ENCODE measurements at regions not wholly inside any gene's neighbourhood (a gene's known extent, or its start where the extent isn't known, plus 50 kb on each side); places are given as distances from the start of the nearest gene placed in this dataset.
A peak's percentile ranks its signal among the peaks of the same experiment; 100 is the strongest.

GRCh38 chr12:115666168-115666567 lies 611.3 kb downstream of the MED13L start:
- H3K4me3 ChIP-seq = no peak overlapping the region
- no peak overlapping the region for H3K4me2 ChIP-seq
- no peak overlapping the region for H3K27ac ChIP-seq
- no peak overlapping the region for H3K9ac ChIP-seq
- H3K27me3 ChIP-seq = no peaks in the 10 kb centered on the region
- no peaks in the 10 kb centered on the region for H3K36me3 ChIP-seq
- no peak for TF ChIP-seq Cebpa-rat (IDR thresholded peaks at IDR 0.05)
- no peaks in the 10 kb centered on the region for H3K9me3 ChIP-seq (replicated peaks in 1 of 11)
- peaks cover 0 to 3% (median under 1%) of the 10 kb centered on the region in 10 experiments; a peak in 3 of 20 replicates for H3K4me1 ChIP-seq
- no peaks in the 10 kb centered on the region for H4K20me1 ChIP-seq

DNA sequence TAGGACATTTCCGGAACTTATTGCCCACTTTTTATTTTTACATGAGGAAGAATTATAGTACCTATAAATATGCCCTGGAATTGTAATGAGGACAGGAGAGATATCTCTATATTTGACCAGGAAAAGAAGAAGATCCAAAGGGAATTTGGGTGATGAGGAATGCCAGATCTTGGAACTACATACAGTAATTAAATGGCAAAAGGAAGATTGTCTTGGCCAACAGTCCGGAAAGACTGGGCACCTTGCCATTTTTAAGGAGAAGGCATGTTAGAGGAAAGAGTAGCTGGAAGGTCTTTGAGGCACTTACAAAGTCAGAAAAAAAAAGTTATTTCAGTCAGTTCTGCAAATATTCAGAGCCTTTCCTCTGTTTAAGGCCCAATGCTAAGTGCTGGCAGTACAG lies 616.4 kb downstream of the MED13L start:
- no peaks in the 10 kb centered on the region for H3K36me3 ChIP-seq
- no peak for TF ChIP-seq Cebpa-rat (IDR thresholded peaks at IDR 0.05)
- H3K4me1 ChIP-seq = peaks cover 0 to 5% (median 0%) of the 10 kb centered on the region in 10 experiments; a peak in 2 of 20 replicates
- no peak overlapping the region for H3K4me2 ChIP-seq
- no peak overlapping the region for H3K9ac ChIP-seq
- H3K4me3 ChIP-seq = no peak overlapping the region
- H4K20me1 ChIP-seq = no peaks in the 10 kb centered on the region
- H3K9me3 ChIP-seq (replicated peaks in 1 of 11) = 0 out of 22 replicates have a peak, but pooled peaks cover 0 to 4% (median 0%) of the 10 kb centered on the region in 11 experiments
- no peaks in the 10 kb centered on the region for H3K27me3 ChIP-seq
- no peak overlapping the region for H3K27ac ChIP-seq

GRCh38 chr12:115660211-115660805 lies 617.2 kb downstream of the MED13L start:
- Histone ChIP-seq H3K9ac (no peak overlapping the region), H3K4me3 (no peak overlapping the region), H3K4me1 (peaks cover 0 to 5% (median 0%) of the 10 kb centered on the region in 10 experiments; a peak in 2 of 20 replicates), H4K20me1 (no peaks in the 10 kb centered on the region), H3K9me3 (replicated peaks in 1 of 11) (0 out of 22 replicates have a peak, but pooled peaks cover 0 to 4% (median 0%) of the 10 kb centered on the region in 11 experiments), H3K27ac (no peak overlapping the region), H3K36me3 (no peaks in the 10 kb centered on the region), H3K4me2 (peak overlapping the region in 1 of 11 experiments; percentile 17; a peak in 1 of 22 replicates), H3K27me3 (no peaks in the 10 kb centered on the region)
- no peak for TF ChIP-seq Cebpa-rat (IDR thresholded peaks at IDR 0.05)

- H4K20me1 ChIP-seq = no peaks in the 10 kb centered on the region
Measured at GRCh38 chr12:115659422-115659821, 618.1 kb downstream of the MED13L start.

DNA sequence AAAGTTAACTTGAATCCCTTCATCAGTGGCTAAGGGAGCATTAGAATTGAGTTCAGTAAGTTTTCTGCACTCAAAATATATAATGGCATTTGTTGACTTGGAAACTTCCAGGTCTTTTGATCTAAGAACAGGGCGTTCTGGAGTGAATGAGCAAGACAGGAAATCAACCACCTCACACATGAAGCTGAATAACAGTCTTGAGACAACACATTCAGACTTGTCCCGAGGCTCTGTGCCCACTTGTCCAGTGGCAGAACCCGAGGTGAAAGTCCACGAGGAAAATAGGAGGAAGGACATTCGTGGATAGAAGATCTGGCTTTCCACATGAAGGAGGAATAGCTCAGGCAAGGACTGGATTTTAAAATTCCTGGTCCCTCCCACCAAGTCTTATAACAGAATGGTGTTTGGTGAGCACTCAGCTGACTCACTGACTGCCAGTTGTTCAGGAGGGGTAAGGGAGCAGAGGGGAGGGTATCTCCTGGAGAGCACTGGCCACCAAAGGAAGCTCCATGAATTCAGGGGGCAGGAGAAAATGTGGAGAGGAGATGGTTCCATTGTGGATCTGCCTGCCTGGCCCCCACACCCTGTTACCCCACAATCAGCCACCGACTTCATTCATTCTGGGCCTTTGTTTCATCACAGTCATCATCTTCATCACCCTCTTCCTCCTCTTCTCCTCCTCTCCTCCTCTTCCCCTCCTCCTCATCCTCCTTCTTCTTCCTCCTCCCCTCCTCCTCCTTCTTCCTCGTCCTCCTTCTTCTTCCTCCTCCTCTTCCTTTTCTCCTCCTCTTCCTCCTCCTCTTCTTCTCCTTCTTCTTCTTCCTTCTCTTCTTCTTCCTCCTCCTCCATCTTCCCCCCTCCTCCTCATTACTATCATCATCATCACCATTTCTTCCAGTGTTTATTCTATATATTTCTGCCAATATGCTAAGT lies 620.1 kb downstream of the MED13L start:
- H3K36me3 ChIP-seq = no peaks in the 10 kb centered on the region
- H3K4me2 ChIP-seq = no peak overlapping the region
- H3K9me3 ChIP-seq (replicated peaks in 1 of 11) = 0 out of 22 replicates have a peak, but pooled peaks cover 0 to 4% (median 0%) of the 10 kb centered on the region in 11 experiments
- no peak overlapping the region for H3K27ac ChIP-seq
- no peaks in the 10 kb centered on the region for H4K20me1 ChIP-seq
- H3K4me1 ChIP-seq = peaks cover 0 to 6% (median 0%) of the 10 kb centered on the region in 10 experiments; a peak in 1 of 20 replicates
- no peaks in the 10 kb centered on the region for H3K27me3 ChIP-seq
- H3K9ac ChIP-seq = no peak overlapping the region
- H3K4me3 ChIP-seq = no peak overlapping the region
- TF ChIP-seq Cebpa-rat (IDR thresholded peaks at IDR 0.05) = no peak

More at GRCh38 chr12:115659422-115659821, 618.1 kb downstream of the MED13L start:
- Histone ChIP-seq H3K27me3 (no peaks in the 10 kb centered on the region), H3K36me3 (no peaks in the 10 kb centered on the region), H3K9ac (no peak overlapping the region), H3K4me3 (no peak overlapping the region), H3K9me3 (replicated peaks in 1 of 11) (0 out of 22 replicates have a peak, but pooled peaks cover 0 to 4% (median 0%) of the 10 kb centered on the region in 11 experiments), H3K4me2 (no peak overlapping the region), H3K4me1 (peaks cover 0 to 5% (median 0%) of the 10 kb centered on the region in 10 experiments; a peak in 2 of 20 replicates), H3K27ac (no peak overlapping the region)
- no peak for TF ChIP-seq Cebpa-rat (IDR thresholded peaks at IDR 0.05)

- H3K36me3 ChIP-seq = no peaks in the 10 kb centered on the region
- H3K4me3 ChIP-seq = no peak overlapping the region
- H3K9ac ChIP-seq = no peak overlapping the region
- H3K4me1 ChIP-seq = 0 out of 20 replicates have a peak, but pooled peaks cover 0 to 6% (median 0%) of the 10 kb centered on the region in 10 experiments
- TF ChIP-seq Cebpa-rat (IDR thresholded peaks at IDR 0.05) = no peak
- peaks cover 0 to 4% (median 0%) of the 10 kb centered on the region in 11 experiments; a peak in 2 of 22 replicates for H3K9me3 ChIP-seq (replicated peaks in 1 of 11)
- H3K4me2 ChIP-seq = no peak overlapping the region
- no peaks in the 10 kb centered on the region for H4K20me1 ChIP-seq
- H3K27me3 ChIP-seq = no peaks in the 10 kb centered on the region
- no peak overlapping the region for H3K27ac ChIP-seq
Measured at GRCh38 chr12:115650026-115650425, 627.5 kb downstream of the MED13L start.

- H3K27ac ChIP-seq = no peak overlapping the region
- H3K9ac ChIP-seq = no peak overlapping the region
- H3K27me3 ChIP-seq = no peaks in the 10 kb centered on the region
- 0 out of 20 replicates have a peak, but pooled peaks cover 0 to 6% (median 0%) of the 10 kb centered on the region in 10 experiments for H3K4me1 ChIP-seq
- H3K9me3 ChIP-seq (replicated peaks in 1 of 11) = peaks cover 0 to 4% (median 0%) of the 10 kb centered on the region in 11 experiments; a peak in 2 of 22 replicates
- no peaks in the 10 kb centered on the region for H4K20me1 ChIP-seq
- H3K36me3 ChIP-seq = no peaks in the 10 kb centered on the region
- TF ChIP-seq Cebpa-rat (IDR thresholded peaks at IDR 0.05) = no peak
- H3K4me2 ChIP-seq = no peak overlapping the region
- H3K4me3 ChIP-seq = no peak overlapping the region
Measured at GRCh38 chr12:115648463-115648862, 629.0 kb downstream of the MED13L start.

DNA sequence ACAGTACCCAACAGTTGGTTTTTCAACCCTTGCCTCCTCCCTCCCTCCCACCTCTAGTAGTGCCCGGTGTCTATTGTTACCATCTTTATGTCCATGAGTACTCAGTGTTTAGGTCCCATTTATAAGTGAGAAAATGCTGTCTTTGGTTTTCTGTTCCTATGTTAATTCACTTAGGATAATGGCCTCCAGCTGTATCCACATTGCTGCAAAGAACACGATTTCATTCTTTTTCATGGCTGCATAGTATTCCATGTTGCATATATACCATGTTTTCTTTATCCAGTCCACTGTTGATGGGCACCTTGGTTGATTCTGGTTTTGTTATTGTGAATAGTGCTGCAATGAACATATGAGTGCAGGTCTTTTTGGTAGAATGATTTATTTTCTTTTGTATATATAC lies 631.3 kb downstream of the MED13L start:
- no peaks in the 10 kb centered on the region for H3K27me3 ChIP-seq
- H3K27ac ChIP-seq = no peak overlapping the region
- no peak overlapping the region for H3K4me2 ChIP-seq
- H3K9ac ChIP-seq = no peak overlapping the region
- H4K20me1 ChIP-seq = no peaks in the 10 kb centered on the region
- no peak for TF ChIP-seq Cebpa-rat (IDR thresholded peaks at IDR 0.05)
- H3K4me1 ChIP-seq = no peaks in the 10 kb centered on the region
- peaks cover 0 to 4% (median 0%) of the 10 kb centered on the region in 11 experiments; a peak in 2 of 22 replicates for H3K9me3 ChIP-seq (replicated peaks in 1 of 11)
- no peak overlapping the region for H3K4me3 ChIP-seq
- no peaks in the 10 kb centered on the region for H3K36me3 ChIP-seq

- TF ChIP-seq Cebpa-rat (IDR thresholded peaks at IDR 0.05) = no peak
- no peaks in the 10 kb centered on the region for H3K27me3 ChIP-seq
- H3K9me3 ChIP-seq (replicated peaks in 1 of 11) = no peaks in the 10 kb centered on the region
- no peaks in the 10 kb centered on the region for H3K36me3 ChIP-seq
- peaks cover 0 to 13% (median 11%) of the 10 kb centered on the region in 10 experiments; a peak in 14 of 20 replicates for H3K4me1 ChIP-seq
- no peak overlapping the region for H3K9ac ChIP-seq
- no peak overlapping the region for H3K27ac ChIP-seq
- H3K4me2 ChIP-seq = no peak overlapping the region
- no peak overlapping the region for H3K4me3 ChIP-seq
- H4K20me1 ChIP-seq = no peaks in the 10 kb centered on the region
Measured at GRCh38 chr12:115640929-115641328, 636.6 kb downstream of the MED13L start.

All from BLaER1 treated with 17β-estradiol and CSF1 and Interleukin-3, amounts not matched to agents 10 nM and 100 nM (cell line).